ENCODE measurements at regions not wholly inside any gene's neighbourhood (a gene's known extent, or its start where the extent isn't known, plus 50 kb on each side); places are given as distances from the start of the nearest gene placed in this dataset.

- DNase-seq, result no peak
These were observed 119.0 kb downstream of the SUCNR1 start for GRCh38 chr3:151992326-151993041.

- no peak for DNase-seq
These were observed 121.6 kb downstream of the SUCNR1 start for GRCh38 chr3:151995091-151995490.

- no peak for DNase-seq
These were observed 125.3 kb downstream of the SUCNR1 start for GRCh38 chr3:151998744-151999143.

DNA sequence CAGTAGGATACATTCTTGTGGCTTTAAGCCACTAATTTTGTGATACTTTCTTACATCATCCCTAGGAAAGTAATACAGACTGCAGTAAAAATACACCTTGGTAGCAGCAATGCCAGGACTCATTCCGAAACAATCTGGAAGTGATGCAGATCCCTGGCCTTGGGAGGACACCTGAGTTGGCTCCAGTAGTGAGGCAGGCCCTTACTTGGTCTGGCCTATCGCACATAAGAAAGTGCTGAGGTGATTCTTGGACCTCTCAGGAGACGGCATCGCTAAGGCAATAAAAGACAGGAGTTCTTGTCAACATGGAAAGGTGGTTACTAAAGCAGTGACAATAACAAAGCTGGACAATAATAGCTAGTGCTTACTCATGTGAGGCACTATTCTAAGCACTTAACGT is 126.5 kb downstream of the SUCNR1 start:
- no peak for DNase-seq

GRCh38 chr3:152011812-152012735 is 138.6 kb downstream of the SUCNR1 start:
- no peak for DNase-seq

GRCh38 chr3:152019508-152019907 is 146.1 kb downstream of the SUCNR1 start:
- no peak for DNase-seq

- peak in 1 of 5 experiments; percentile 24 for DNase-seq
These were observed 148.6 kb downstream of the SUCNR1 start for GRCh38 chr3:152021951-152022461.

GRCh38 chr3:152026033-152026556 is 152.7 kb downstream of the SUCNR1 start:
- DNase-seq, result peak in 1 of 5 experiments; percentile 27

DNA sequence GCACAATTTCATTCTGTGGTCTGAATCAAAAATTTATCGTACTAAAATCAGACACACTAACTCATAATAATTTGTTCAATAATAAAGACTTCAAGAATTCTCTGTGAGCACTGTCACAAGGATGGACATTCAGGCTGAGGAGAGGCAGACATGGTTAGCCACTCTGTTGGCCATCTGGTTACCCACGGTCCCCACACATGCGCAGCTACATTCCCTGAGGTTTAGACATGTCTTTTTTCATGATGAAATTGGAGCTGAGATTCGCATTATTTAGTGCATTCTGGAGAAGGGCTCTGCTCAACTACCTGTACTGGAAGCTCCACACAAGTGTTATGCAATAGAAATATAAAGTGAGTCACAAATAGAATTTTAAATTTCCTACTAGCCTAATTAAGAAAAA is 156.9 kb downstream of the SUCNR1 start:
- DNase-seq, result no peak

DNA sequence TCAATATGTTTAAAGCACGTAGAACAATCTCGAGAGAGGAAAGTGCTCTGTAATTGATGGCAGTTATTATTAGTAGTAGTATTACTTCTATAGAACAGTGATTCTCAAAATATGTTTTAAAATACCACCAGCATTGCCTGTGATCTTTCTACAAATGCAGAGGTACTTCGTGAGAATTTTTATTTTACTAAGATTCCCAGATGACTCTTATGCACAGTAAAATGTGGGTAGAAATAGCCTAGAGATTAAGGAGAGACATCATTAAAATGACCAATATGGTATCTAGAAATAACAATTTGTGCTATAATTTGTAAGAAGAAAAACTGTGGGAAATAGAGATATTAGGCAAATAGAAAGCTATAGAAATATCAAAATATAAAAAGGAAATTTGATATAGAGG is 157.9 kb downstream of the SUCNR1 start:
- no peak for DNase-seq

GRCh38 chr3:152037297-152037696 is 163.9 kb downstream of the SUCNR1 start:
- no peak for DNase-seq

GRCh38 chr3:152037953-152038352 is 164.5 kb downstream of the SUCNR1 start:
- DNase-seq, result no peak

DNA sequence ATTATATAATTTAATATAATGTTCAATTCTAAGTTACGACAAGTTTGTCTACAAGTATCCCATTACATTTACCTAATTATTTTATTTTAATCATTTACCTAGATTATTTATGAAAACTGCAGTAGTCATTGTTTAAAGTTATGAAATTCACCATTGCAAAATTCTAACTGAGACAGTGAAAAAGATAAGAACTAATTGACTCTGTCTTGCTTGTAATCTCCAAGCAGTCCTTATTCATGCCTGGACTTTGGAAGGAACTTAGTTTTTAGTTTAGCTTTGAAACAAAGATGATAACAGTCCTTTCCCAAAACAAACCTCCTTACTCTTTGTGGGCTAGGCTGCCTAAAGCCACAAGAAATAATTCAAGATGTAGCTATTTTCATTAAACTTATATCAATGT is 165.0 kb downstream of the SUCNR1 start:
- DNase-seq, result no peak

DNA sequence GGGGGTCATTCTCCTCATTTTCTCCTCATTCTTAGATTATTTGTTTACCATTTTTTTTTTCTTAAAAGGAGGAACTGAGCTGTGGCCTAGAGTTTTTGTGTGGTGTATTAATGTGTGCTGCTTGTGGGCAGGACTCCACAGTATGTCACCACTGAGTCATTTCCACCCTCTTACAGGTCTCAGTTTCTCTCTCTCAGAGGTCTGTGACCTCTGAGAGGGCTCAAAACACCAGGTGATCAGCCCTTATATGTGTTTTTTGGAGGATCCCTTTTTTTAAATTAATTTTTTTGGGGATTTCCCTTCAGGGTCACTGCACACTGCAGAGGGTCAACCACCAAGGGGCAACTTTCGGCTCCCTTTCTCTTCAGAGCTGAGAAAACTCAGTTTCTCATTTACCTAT is 166.4 kb downstream of the SUCNR1 start:
- peak in 1 of 5 experiments; percentile 50 for DNase-seq

DNA sequence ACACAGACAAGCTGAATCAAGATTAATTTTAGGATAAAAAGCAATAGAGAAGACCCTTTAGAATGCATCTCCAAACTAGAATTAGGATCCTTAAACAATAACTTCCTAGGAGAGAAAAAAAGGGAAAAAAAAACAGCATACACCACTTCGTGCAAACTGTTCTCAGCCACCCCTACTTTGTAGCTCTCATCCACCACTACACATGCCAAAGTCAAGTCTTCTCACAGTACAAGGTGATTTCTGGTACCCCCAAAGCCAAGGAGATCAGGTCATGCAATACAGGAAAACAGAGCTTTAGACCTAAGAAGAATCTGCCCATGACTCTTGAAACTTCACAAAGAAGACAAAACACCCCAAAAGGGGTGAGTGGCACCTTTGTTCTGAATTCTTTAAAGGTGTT is 166.9 kb downstream of the SUCNR1 start:
- DNase-seq, result no peak

DNA sequence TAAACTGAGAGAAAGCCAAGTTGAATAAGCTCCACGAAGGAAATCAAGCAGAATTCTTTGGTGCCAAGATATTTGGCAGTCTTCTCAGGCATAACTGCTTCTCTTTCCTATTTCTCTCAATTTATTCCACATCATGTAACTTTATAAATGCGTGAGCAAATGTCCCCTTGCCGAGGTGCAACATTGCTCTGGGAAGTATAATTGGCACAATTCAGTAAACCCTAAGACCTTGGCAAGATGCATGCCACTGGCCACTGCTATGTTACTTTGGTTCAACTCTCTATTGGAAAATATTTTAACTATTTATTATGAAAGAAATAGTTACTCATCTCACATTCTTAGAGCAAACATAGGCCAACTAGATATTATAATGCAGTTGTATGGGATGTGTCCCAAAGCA is 170.2 kb downstream of the SUCNR1 start:
- DNase-seq, result no peak

DNA sequence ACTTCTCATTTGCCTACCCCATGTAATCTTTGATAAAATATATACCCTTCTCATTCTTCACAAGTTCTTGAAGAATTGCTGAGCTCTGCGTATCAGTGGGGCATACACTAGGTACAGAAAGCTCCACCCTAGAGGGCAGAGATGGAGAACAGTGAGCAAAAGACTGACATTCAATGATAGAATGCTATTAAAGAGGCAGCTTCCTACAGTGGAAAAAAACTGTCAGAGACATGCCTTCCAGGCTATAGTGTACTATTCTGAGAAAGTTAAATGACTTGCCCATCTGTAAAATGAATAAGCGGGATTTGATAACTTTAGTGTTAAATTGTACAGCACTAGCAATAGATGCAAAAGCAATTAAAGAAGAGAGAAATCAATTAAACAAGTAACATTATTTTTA is 172.8 kb downstream of the SUCNR1 start:
- no peak for DNase-seq

GRCh38 chr3:152047465-152047864 is 174.0 kb downstream of the SUCNR1 start:
- no peak for DNase-seq

- DNase-seq, result no peak
These were observed 175.4 kb downstream of the SUCNR1 start for GRCh38 chr3:152048831-152049230.

- DNase-seq, result no peak
These were observed 177.5 kb downstream of the SUCNR1 start for GRCh38 chr3:152050903-152051302.

DNA sequence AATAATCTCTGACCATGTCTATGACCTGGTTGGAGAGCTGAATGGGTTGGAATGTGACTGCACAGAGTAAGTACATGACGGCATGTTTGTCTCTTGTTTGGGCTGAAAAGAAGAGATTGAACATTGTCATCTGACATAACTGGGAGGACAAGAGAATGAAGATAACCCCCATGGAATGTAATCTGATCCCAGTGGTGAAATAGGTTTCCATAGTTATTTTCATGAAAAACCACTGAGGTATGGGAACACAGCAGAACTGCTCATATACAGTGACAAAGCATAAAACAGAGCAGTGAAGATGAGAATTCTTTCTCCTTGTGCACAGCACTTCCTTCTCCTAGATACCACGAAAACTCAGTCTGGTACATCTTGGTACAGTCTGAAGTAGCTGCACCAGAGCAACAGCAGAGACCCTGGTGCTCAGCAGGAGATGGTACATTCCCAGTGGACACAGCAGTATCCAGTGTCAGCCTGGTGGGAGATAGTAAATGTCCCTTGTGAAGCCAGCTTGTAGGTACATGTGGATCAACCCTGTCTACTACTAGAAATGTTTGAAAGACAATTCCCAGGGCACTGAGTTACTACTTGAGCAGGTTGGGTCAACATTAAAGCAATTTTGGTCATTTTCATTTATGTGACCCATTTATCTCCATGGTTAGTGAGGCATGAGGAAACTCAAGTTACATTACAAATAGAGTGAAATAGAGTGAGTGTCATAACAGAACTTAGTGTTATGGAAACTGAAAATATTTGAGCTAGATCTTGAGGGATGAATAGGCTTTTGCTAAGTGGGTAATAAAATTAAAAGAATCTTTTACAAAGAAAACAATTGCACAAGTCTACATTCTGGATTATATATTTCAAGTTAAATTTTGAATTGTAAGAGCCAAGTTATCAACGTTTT is 178.3 kb downstream of the SUCNR1 start:
- DNase-seq, result no peak

- no peak for DNase-seq
These were observed 180.4 kb downstream of the SUCNR1 start for GRCh38 chr3:152053866-152054265.
